HG03039 (cell line): ENCODE measurements at regions not wholly inside any gene's neighbourhood (a gene's known extent, or its start where the extent isn't known, plus 50 kb on each side); places are given as distances from the start of the nearest gene placed in this dataset.
A peak's percentile ranks its signal among the peaks of the same experiment; 100 is the strongest.

ENCODE experiments used
- ATAC-seq: cut with Tn5 transposase; IDR thresholded peaks from one replicate; pipeline ENCODE4 v1.9.1; 2021; ENCODE audit warnings: mild to moderate bottlenecking, moderate library complexity; ENCODE audit not compliant: unreplicated experiment

DNA sequence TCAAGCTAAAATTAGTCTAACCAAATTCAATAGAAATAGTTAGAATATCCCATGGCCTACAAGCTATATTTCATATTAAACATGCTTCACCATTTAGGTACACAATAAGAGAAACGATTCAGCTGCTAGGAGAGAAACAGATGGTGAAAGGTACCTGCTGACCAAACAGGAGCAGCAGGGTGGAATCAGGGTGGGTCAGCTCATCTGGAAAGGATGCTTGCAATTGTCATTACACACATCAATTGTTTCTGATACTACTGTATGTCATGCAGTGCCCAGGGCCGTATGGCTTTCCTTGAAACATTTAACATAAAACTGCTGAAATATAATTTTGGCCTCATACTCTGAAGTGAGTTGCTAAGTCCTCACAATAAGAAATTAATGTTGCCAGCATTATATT, 776.0 kb downstream of the DACH1 start:
- no peak for ATAC-seq

DNA sequence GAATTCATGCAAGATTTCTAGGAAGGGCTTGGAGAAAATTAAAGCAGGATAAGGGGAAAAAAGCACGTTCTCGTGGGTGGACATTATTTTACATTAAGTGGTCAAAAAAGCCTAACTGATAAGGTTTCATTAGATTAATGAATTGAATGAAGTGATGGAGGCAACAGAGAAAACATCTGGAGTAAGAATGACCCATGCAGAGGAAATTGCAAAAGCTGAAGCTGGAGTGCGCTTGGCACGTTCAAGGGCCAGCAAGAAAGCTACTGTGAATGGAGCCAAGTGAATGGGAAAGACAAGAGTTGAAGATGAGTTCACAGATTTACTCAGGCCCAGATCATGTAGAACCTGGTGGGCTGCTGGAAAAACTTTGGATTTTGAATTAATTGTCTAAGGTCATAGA, 777.9 kb downstream of the DACH1 start:
- ATAC-seq = no peak

DNA sequence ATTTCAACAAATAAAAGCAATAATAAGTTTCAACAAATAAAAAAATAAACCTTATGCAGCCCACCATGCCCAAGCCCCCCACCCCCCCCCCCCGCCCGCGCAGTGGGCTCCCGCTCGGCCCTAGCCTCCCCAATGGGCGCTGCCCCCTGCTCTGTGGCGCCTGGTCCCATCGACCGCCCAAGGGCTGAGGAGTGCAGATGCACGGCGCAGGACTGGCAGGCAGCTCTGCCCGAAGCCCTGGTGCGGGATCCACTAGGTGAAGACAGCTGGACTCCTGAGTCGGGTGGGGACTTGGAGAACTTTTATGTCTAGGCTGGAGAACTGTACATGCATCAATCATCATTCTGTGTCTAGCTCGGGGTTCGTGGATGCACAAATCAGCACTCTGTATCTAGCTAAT, 779.6 kb downstream of the DACH1 start:
- ATAC-seq = no peak

DNA sequence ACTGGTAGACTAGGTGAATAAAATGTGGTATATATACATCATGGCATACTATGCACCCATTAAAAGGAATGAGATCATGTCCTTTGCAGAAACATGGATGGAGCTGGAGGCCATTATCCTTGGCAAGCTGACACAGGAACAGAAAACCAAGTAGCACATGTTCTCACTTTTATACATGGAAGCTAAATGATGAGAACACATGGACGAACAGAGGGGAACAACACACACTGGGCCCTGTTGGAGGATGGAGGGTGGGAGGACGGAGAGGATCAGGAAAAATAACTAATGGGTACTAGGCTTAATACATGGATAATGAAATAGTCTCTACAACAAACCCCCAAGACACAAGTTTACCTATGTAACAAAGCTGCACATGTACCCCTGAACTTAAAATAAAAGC, 780.0 kb downstream of the DACH1 start:
- no peak for ATAC-seq

DNA sequence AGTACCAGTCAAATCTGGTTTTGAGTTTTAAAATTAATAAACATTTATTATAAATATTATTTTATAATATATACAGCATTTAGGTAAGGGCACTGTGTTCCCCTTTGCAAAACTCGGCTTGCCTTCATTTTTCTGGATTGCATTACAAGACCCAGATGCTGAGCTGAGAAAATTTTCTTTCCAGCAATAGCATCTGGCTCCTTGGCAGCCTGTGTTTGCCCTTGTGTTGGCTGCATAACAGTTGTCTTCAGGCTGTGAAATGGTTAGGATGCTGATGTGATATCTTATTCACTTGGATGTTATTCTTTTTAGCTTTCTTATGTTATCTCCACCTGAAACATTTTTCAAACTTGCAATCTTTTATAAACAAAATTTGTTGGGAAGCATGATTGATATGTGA, 784.4 kb downstream of the DACH1 start:
- no peak for ATAC-seq

DNA sequence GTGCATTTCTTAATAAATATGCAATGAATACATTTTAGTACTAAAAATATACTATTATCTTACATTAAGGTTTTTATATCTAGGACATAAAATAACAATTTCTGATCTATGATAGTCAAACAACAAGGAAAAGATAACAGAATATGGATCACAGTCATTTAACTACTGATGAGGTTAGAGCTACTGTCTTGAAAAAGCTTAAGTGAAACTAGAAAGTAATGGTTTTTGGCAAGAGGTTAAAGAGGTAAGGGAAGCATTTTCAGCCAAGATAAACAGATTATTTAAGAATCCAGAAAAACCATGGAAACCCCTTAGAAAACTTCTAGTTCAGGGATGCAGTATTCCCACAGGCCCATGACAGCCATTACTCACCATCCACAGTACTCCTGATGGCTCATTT, 787.4 kb downstream of the DACH1 start:
- no peak for ATAC-seq

DNA sequence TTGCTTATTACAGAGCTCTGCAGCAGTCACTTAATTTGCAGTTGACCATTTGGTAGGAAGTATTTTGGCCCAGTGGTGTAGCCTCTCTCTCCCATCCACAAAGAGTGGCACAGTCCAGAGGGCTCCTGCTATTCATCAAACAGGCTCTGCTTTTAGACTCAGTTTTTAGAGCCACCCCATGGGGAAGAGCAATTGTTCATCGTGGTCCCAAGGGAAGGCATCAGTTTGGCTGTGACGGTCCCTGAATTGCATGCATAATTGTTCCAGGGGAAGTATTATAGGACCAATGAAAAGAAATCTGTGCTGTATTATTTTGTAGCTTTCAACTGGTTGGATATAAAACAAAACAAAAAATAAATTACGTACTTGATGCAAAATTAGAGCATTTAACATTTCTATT, 799.0 kb downstream of the DACH1 start:
- no peak for ATAC-seq

DNA sequence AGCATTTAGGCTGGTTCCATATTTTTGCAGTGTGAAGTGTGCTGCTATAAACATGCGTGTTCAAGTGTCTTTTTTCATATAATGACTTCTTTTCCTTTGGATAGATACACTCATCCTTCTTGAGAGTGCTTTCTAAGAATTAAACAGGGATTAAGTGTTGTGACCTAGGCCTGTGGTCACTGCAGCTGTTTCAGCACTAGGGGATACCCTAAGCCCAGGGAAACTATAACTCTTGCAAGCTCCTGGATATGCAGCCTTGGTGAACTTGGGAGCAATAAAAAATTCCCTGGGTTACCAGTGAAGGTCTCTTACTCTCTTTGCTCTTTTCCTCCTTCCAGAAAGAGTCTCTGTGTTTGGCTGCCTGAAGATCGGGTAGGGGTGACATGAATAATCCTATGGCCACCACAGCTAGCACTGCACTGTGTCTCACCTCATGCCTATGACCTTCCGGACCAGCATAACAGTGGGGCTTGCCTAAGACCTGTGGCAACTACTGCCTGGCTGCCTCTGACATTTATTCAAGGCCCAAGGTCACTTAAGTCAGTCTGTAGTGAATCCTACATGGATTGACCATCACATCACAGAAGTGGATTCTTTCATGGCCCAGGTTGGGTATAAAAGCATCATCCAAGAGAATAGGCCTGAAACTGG, 799.7 kb downstream of the DACH1 start:
- ATAC-seq = no peak

DNA sequence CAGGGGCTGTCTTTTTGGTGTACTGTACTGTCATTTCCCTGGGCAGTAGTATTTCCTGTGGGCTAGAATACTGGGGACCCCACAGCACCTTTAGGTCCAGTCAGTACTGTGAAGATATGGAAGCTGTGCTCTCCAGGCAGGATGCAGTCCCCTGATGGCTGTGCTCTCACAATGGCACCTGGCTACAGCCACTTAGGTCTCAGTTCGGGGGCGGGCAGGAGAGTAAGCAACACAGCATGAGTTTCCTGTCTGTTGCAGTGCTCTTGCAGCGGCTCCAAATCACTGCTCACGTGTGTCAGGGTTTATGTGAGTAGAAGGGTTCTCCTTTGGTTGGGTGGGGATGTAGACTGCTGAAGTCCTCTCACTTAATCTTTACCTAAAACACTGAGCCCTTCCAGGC, 810.4 kb downstream of the DACH1 start:
- ATAC-seq = no peak

DNA sequence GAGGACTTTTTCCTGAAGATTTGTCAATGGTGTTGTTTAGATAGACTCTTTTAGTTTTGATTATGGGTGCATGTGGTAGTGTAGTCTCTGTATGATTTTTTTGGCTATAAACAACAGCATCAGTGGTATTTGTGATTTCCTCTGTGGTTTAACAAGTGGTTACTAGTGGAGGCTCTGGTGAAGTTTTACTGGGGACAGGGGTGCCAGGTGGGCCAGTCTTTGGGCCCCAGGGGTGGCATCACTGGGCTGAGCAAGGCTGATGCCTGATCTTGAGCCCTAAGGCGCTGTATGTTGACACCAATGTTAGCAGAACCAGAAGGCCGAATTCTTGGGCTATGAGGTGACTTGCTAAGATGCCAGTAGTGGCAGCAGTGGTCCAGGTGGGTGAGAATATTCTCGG, 811.4 kb downstream of the DACH1 start:
- ATAC-seq = no peak

DNA sequence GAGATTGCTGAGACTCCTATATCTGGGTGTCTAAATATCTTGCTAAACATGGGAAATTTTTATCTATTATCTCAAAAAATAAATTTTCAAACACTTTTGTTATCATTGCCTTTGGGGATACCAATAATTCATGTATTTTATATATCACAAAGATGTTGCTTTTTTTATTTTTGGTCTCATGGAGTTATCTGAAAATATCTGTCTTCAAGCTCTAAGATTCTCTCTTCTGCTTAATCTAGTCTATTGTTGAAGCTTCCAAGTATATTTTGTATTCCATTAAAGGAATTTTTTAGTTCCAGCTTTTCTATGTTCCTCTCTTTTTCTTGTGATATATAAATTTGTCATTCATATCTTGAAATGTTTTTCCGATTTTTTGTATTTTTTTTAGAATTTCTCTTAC, 812.0 kb downstream of the DACH1 start:
- no peak for ATAC-seq

DNA sequence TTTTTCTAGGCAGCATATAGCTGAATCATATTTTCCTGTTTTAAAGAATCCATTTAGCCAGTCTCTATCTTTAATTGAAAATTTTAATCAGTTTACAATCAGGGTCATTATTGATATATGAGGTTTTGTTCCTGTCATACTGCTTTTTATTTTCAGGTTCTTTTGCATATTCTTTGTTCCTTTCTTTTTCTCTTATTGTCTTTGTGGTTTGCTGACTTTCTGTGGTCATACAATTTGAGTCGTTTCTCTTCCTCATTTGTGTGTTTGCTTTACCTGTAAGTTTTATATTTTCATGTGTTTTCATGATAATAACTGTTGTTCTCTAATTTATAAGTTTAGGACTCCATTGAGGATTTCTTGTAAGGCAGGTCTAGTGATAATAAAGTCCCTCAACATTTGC, 812.6 kb downstream of the DACH1 start:
- peak; percentile 54 for ATAC-seq

DNA sequence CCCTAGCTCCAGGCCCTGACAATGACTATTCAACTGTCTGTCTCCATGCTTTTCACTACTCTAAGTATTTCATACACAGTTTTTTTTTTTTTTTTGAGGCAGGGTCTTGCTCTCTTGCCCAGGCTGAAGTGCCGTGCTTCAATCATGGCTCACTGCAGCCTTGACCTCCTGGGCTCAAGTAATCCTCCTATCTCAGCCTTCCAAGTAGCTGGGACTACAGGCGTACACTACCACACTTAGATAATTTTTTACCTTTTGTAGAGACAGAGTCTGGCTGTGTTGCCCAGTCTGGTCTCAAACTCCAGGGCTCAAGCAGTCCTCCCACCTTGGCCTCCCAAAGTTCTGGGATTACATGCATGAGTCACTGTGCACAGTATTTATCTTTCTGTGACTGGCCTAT, 815.4 kb downstream of the DACH1 start:
- ATAC-seq = no peak

DNA sequence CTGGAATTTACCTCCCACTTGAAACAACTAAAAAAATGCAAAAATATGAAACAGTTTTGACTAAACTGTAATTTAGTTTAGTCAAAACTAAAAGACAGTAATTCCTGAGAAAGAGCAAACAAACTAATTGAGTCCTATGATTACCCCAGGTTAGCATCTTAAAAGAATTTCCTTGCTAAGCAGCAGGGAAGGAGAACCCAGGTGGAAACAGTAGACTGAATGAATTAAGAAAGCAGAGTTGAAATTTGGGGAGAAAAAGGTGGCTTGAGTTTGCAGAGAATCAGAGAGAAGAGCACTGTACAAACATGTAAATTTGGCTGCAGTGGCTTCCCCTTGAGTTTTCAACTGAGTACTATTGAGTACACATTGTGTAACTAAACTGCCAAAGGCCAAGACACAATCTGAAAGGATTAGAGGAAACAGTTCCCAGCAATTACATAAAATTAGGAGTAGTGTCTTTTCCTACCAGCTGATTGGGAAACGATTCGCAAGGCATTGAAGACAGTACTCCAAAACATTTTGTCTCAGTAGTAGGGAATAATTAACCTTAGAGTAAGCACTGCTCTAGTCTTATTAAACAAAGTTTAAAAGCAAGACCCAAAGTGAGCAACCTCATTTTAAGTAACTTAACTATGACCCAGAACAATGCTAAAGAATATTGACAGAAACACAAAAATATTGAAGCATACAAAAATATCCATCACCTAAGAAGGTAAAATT, 820.5 kb downstream of the DACH1 start:
- ATAC-seq = no peak

DNA sequence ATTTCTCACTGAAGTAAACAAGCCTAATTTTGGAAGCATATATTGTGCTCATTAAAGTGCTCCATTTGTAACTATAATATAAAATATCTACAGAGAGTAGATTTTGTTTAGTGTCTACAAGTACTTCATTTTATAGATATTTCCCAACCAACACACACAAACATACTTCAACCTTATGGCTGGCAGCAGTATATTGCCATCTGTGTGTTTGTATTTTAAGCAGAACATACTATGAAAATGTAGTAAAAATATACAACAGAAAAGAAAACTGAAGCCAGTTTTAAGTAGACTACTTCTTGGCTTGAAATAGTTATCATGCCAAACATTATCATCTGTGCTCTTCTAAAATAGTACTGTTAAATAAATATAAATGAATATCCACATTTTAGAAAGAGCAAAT, 821.9 kb downstream of the DACH1 start:
- no peak for ATAC-seq

DNA sequence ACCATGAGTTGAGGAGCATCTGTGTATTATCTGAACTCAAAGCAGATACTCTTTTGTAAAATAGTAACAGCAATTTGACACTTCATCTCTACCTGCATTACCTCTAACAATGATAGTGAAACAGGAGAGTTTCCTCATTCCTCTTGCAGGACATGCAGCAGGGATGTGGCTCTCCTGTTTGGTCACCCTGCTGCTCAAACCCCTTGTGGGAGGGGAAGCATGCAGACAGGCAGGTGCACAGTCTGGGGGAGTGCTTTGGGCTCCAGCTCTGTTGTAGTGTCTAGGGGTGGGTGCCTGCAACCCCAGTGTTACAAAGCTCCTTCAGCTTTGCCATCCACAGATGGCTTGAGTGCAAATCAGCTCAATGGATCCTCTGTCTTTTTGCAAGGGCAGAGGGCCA, 827.6 kb downstream of the DACH1 start:
- no peak for ATAC-seq

DNA sequence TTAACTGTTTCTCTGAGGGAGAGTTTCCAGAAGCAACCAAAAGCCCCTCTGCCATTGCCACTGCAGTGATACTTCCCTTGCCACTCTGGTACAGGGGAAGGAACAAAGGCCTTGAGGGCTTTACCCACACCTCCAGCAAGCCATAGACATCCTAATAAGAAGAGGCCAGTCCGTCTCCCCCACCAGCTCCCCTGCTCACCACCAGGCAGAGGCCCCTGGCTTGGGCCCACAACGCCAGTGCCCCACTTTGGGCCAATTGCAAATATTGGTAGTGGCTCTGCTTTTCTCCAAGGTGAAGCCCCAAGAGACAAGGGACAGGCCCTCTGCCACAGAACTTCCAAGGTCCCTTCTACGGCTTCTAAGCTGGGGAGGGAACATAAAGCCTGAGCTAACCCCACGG, 833.0 kb downstream of the DACH1 start:
- no peak for ATAC-seq

DNA sequence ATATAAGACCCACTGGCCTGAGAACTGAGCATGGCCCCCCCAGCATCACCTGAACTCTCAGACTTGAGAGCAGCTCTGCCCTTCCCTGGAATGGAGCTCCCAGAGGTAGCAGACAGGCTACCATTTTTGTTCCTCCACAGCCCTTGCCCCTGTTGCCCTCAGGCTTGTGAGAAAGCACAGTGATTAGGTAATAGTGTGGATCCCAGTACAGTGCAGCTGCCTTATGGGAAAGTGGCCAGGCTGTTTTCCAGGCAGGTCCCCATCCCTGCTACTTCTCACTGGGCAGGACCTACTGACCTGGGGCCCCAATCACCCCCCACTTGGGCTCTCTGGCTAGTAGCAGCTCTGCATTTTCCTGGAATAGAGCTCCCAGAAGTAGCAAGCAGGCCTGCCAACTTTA, 834.0 kb downstream of the DACH1 start:
- ATAC-seq = no peak

DNA sequence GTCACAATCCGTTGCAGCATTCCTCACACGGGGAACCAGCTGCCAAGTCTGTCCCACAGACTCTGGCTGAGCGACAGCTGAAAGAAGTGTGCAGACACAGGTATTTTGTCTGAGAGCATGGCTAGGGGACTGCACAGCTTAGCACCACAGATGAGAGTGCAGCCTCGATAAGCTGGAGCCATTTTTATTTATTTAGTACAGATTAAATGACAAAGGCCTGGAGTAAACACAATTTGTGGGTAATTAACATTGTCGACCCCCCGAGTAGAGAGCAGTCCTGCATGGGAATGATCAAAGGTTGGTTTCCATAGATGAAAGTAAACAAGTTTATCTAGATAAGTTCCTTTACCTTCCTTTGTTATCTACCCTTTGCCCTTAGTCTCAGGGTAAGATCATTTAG, 836.2 kb downstream of the DACH1 start:
- no peak for ATAC-seq

DNA sequence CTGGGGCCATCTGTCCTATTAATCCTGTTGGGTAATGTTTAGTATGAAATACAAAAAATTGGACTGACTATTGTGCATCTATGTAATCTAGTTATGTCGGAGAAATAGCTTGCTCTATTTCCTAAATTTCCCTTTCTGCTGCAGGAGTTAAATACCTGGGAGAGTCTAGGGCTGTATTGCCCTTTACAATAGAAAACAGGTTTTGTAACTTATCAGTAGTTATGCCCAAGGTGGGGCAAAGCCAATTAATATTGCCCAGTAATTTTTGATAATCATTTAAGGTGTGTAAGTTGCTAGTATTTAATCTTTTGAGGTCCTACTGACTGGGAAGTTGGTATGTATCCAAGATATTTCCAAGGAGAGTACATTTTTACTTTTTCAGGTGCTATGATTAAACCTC, 838.1 kb downstream of the DACH1 start:
- ATAC-seq = no peak

DNA sequence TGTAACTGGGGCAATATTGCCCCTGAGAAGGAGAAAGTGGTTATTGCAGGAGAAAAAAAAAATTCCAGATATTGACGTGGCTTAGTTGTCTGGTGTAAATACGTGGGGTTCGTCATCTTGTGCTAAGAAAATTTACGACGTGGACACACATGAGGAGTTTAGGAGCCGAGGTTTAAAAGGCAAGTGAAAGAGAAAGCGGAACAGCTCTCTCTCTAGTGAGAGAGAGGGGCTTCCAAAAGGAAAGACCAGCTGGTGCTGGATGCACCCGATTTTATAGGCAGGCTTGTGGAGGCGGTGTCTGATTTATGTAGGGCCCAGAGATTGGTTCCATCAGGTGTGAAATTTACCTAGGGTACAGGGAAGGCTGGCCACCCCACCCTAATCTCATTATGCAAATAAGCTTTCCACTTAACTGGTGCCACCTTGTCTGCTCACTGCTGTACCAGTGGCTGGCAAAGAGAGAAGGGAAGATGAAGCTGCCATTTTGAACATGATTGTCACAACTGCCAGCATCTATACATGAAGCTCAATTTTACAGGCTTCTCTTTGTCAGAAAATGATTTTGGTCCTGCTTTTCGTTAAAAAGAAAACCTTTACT, 845.1 kb downstream of the DACH1 start:
- ATAC-seq = no peak

DNA sequence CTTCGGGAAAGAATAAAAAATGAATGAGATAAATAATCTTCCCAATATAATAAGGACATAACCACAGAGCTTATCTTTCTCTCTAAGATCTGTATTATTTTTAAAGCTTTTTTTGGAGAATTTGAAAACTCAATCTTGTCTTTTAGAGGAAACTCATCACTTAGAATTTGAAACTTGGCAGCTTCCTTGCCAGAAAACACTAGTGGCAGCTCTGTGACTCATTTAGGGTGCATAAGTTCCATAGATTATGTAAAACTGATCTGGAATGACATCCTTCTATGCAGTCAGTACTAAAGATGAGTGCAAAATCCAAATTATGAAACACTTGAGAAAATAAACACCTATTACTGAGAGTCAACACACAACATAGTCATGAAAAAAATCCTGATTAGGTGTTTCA, 848.0 kb downstream of the DACH1 start:
- no peak for ATAC-seq

DNA sequence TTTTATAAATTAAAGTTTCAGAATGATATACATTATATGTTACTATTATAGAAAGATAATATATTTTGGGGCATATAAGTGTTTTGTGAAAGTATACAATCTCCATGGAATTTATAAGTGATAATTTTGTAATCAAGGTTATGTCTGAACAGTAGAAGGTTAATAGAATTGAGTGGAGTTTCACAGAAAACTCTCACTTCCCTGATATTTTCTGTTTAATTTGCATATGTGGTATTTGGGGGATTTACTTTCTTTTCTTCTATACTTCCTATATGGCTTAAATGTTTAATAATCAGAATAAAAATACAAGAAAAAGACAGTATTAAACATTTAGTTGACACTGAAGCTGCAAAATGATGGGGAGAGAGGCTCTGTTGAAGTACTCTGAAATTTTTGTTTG, 848.5 kb downstream of the DACH1 start:
- ATAC-seq = no peak
